ENCODE measurements at regions not wholly inside any gene's neighbourhood (a gene's known extent, or its start where the extent isn't known, plus 50 kb on each side); places are given as distances from the start of the nearest gene placed in this dataset.

- no peak overlapping the region for H3K27ac Mint-ChIP-seq
- no peak overlapping the region for H3K4me3 Mint-ChIP-seq
Measured at GRCh38 chr18:28365411-28365831, 188.5 kb upstream of the CDH2 start.

GRCh38 chr18:28363124-28363523 lies 186.2 kb upstream of the CDH2 start:
- H3K27ac Mint-ChIP-seq: no peak overlapping the region
- ATAC-seq (ENCODE audit: low read depth) (no peak), DNase-seq (no peak)
- H3K27me3 Mint-ChIP-seq: no peaks in the 10 kb centered on the region
- intact Hi-C loops (cut with micrococcal nuclease): no loop called here
- ChIA-PET CTCF (no interaction called here), POLR2A (no interaction called here)
- H3K9me3 Mint-ChIP-seq: peaks cover 5% of the 10 kb centered on the region
- H3K4me3 Mint-ChIP-seq: no peak overlapping the region
- TF ChIP-seq CTCF (IDR thresholded peaks at IDR 0.05): no peak
- no peaks in the 10 kb centered on the region for H3K4me1 Mint-ChIP-seq
- no peaks in the 10 kb centered on the region for H3K36me3 Mint-ChIP-seq (ENCODE audit: low read depth)

More at GRCh38 chr18:28365411-28365831, 188.5 kb upstream of the CDH2 start:
- intact Hi-C loops (cut with micrococcal nuclease): no loop called here
- CTCF ChIA-PET: no interaction called here
- H3K36me3 Mint-ChIP-seq (ENCODE audit: low read depth): no peaks in the 10 kb centered on the region
- DNase-seq (no peak), ATAC-seq (ENCODE audit: low read depth) (no peak)
- no peaks in the 10 kb centered on the region for H3K4me1 Mint-ChIP-seq
- H3K27me3 Mint-ChIP-seq: no peaks in the 10 kb centered on the region
- peaks cover 3% of the 10 kb centered on the region for H3K9me3 Mint-ChIP-seq
- TF ChIP-seq CTCF (IDR thresholded peaks at IDR 0.05): no peak
- POLR2A ChIA-PET: no interaction called here

- intact Hi-C loops (cut with micrococcal nuclease): no loop called here
Measured at GRCh38 chr18:28359176-28359575, 182.2 kb upstream of the CDH2 start.

GRCh38 chr18:28357766-28358401 lies 181.0 kb upstream of the CDH2 start:
- ATAC-seq (ENCODE audit: low read depth) (no peak), DNase-seq (no peak)
- Mint-ChIP-seq H3K27me3 (no peaks in the 10 kb centered on the region), H3K4me1 (no peaks in the 10 kb centered on the region), H3K4me3 (no peak overlapping the region), H3K36me3 (ENCODE audit: low read depth) (no peaks in the 10 kb centered on the region), H3K27ac (no peak overlapping the region), H3K9me3 (peaks cover 6% of the 10 kb centered on the region)
- TF ChIP-seq CTCF (IDR thresholded peaks at IDR 0.05): no peak
- POLR2A ChIA-PET: no interaction called here
- CTCF ChIA-PET: no interaction called here
- intact Hi-C loops (cut with micrococcal nuclease): no loop called here

More at GRCh38 chr18:28359176-28359575, 182.2 kb upstream of the CDH2 start:
- DNase-seq (no peak), ATAC-seq (ENCODE audit: low read depth) (no peak)
- Mint-ChIP-seq H3K4me3 (no peak overlapping the region), H3K4me1 (no peaks in the 10 kb centered on the region), H3K27me3 (no peaks in the 10 kb centered on the region), H3K36me3 (ENCODE audit: low read depth) (no peaks in the 10 kb centered on the region), H3K9me3 (peaks cover 6% of the 10 kb centered on the region), H3K27ac (no peak overlapping the region)
- POLR2A ChIA-PET: no interaction called here
- CTCF ChIA-PET: no interaction called here
- no peak for TF ChIP-seq CTCF (IDR thresholded peaks at IDR 0.05)

- H3K9me3 Mint-ChIP-seq: peaks cover 10% of the 10 kb centered on the region
- ATAC-seq (ENCODE audit: low read depth): no peak
- H3K27ac Mint-ChIP-seq: no peak overlapping the region
- intact Hi-C loops (cut with micrococcal nuclease): no loop called here
- H3K36me3 Mint-ChIP-seq (ENCODE audit: low read depth): no peaks in the 10 kb centered on the region
- ChIA-PET POLR2A (no interaction called here), CTCF (interaction anchor here (1.0 kb wide), 1 partner anchor 9 kb away, joined by 3 read pairs; no protein-coding TSS in a partner anchor)
- DNase-seq: no peak
- H3K4me1 Mint-ChIP-seq: no peaks in the 10 kb centered on the region
- H3K4me3 Mint-ChIP-seq: no peak overlapping the region
- TF ChIP-seq CTCF (IDR thresholded peaks at IDR 0.05): no peak
- no peaks in the 10 kb centered on the region for H3K27me3 Mint-ChIP-seq
Measured at GRCh38 chr18:28350821-28351220, 173.9 kb upstream of the CDH2 start.
